ENCODE measurements at regions not wholly inside any gene's neighbourhood (a gene's known extent, or its start where the extent isn't known, plus 50 kb on each side); places are given as distances from the start of the nearest gene placed in this dataset.

- no peak for DNase-seq (ENCODE audit: low read depth)
These were observed 105.4 kb upstream of the AKIRIN2 start for GRCh38 chr6:87807475-87807874.

- no peak for DNase-seq (ENCODE audit: low read depth)
These were observed 104.6 kb upstream of the AKIRIN2 start for GRCh38 chr6:87806635-87807034.

- DNase-seq (ENCODE audit: low read depth) = no peak
These were observed 104.1 kb upstream of the AKIRIN2 start for GRCh38 chr6:87806099-87806498.

GRCh38 chr6:87803791-87804190 is 101.8 kb upstream of the AKIRIN2 start:
- DNase-seq (ENCODE audit: low read depth) = no peak

- no peak for DNase-seq (ENCODE audit: low read depth)
These were observed 97.6 kb upstream of the AKIRIN2 start for GRCh38 chr6:87799651-87800050.

- no peak for DNase-seq (ENCODE audit: low read depth)
These were observed 96.6 kb upstream of the AKIRIN2 start for GRCh38 chr6:87798393-87799278.

GRCh38 chr6:87794922-87795885 is 93.2 kb upstream of the AKIRIN2 start:
- DNase-seq (ENCODE audit: low read depth) = no peak

GRCh38 chr6:87793315-87793714 is 91.3 kb upstream of the AKIRIN2 start:
- no peak for DNase-seq (ENCODE audit: low read depth)

GRCh38 chr6:87791982-87792381 is 89.9 kb upstream of the AKIRIN2 start:
- no peak for DNase-seq (ENCODE audit: low read depth)

- DNase-seq (ENCODE audit: low read depth) = no peak
These were observed 89.5 kb upstream of the AKIRIN2 start for GRCh38 chr6:87791485-87791884.

GRCh38 chr6:87791029-87791428 is 89.0 kb upstream of the AKIRIN2 start:
- no peak for DNase-seq (ENCODE audit: low read depth)

GRCh38 chr6:87789900-87790290 is 87.9 kb upstream of the AKIRIN2 start:
- DNase-seq (ENCODE audit: low read depth) = no peak

GRCh38 chr6:87789198-87789899 is 87.3 kb upstream of the AKIRIN2 start:
- DNase-seq (ENCODE audit: low read depth) = peak; percentile 83

GRCh38 chr6:87788141-87788540 is 86.1 kb upstream of the AKIRIN2 start:
- no peak for DNase-seq (ENCODE audit: low read depth)

GRCh38 chr6:87785229-87785862 is 83.3 kb upstream of the AKIRIN2 start:
- no peak for DNase-seq (ENCODE audit: low read depth)

GRCh38 chr6:87784690-87785089 is 82.7 kb upstream of the AKIRIN2 start:
- no peak for DNase-seq (ENCODE audit: low read depth)

GRCh38 chr6:87784051-87784450 is 82.0 kb upstream of the AKIRIN2 start:
- DNase-seq (ENCODE audit: low read depth) = no peak

- no peak for DNase-seq (ENCODE audit: low read depth)
These were observed 77.5 kb upstream of the AKIRIN2 start for GRCh38 chr6:87779542-87779941.

- DNase-seq (ENCODE audit: low read depth) = no peak
These were observed 70.8 kb upstream of the AKIRIN2 start for GRCh38 chr6:87772597-87773530.

GRCh38 chr6:87767478-87767877 is 65.4 kb upstream of the AKIRIN2 start:
- DNase-seq (ENCODE audit: low read depth) = no peak

Measured in HT1080 (cell line).